ENCODE measurements at regions not wholly inside any gene's neighbourhood (a gene's known extent, or its start where the extent isn't known, plus 50 kb on each side); places are given as distances from the start of the nearest gene placed in this dataset.

DNA sequence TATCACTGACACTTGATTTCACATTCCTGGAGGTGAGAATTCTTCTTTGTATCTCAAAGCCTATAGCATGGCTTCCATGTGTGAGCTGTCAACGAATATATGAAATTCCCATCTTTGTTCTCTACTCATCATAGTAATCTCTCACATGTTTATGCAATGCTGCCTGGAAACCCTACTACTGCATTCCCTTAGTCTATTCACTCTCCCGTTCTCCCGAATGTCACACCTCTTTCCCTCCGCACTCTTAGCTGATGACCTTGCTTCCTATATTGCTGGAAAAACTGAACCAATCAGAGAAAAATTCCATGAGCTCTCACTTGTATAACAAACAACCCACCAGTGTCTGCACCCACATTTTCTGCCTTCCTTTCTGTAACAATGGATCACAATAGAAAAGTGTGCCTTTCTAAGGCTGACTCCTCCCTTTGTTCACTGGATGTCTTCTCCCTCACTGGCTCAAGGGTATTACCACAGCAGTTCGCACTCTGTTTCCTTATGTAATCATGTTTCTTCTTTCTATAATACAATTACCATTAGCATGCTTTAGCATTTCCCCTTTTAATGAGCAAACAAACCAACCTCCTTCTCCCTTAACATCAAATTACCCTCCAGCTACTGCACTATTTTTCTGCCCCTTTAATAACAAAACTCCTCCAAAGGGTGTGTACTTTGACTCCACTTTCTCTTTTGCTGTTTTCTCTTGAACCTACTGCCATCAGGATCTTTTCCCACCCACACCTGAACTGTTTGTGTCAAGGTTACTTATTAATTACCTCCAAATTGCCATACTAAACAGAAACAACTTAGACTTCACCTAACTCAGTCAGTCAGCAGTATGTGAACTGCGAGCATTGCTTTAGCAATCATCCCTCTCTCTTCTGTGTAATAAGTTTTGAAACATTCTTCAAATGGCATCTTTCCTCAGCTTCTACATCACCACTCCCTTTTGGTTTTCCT, 63.9 kb upstream of the CCDC196 start:
- DNase-seq (ENCODE audit: low spot score) = no peak

DNA sequence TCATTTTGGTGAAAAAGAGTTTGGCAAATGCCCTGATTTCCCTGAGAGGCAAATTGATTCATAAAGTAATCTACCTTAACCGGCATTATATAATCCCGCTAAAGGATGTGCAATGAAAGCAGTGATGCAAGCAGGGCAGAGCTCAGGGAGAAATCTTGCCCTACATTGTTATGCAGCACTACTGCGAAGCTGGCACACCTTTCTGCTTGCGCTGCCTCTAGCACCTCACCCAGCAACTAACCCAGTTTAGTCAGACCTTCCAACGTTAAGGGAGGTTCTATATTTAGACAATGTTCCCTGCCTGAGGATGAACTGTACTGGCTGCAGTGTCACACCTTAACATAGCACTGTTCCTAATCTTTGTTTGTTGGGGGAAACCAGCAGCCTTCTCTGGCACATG, 60.8 kb upstream of the CCDC196 start:
- DNase-seq (ENCODE audit: low spot score) = no peak

DNA sequence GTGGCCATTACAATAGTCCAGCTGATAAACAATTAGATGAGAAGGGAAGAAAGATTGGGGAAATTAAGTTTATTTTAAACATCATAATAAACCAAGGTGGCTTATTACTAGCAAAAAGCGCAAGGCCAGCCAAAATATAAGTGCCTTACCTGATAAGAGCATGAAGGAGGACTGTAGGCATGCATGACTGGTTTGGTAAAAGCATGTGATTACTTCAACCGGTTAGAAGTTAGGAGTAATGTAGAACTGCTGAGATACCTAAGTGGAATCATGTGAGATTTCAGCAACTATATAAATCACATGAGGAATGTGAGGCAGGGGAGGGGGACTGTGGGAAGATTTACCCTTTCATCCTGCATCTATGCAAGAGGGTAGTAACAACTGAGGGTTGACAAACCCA, 59.7 kb upstream of the CCDC196 start:
- no peak for DNase-seq (ENCODE audit: low spot score)

DNA sequence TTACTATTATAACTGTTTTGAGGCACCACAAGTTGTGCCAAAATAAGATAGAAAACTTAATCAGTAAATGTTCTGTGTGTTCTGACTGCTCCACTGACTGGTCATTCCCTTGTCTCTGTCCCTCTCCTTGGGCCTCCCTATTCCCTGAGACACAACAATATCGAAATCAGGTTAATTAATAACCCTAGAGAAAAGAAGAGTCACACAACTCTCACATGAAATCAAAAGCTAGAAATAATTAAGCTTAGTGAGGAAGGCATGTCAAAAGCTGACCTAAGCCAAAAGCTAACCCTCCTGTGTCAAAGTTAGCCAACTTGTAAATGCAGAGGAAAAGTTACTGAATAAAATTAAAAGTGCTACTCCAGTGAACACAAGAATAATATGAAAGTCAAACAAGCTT, 53.8 kb upstream of the CCDC196 start:
- DNase-seq (ENCODE audit: low spot score) = no peak

DNA sequence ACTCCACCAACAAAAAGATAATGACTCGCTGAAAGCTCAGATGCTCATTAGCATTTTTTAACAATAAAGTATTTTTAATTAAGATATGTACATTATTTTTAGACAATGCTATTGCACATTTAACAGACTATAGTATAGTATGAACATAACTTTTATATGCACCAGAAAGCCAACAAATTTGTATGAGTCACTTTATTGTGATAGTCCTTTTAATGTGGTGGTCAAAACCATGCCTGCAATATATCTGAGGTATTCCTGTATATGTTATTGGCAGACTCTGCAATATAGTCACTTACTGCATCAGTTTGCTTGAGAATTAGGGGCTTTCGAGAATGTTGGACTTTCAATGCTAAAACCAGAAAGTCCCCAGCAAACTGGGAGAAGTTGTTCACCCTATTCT, 51.7 kb upstream of the CCDC196 start:
- no peak for DNase-seq (ENCODE audit: low spot score)

DNA sequence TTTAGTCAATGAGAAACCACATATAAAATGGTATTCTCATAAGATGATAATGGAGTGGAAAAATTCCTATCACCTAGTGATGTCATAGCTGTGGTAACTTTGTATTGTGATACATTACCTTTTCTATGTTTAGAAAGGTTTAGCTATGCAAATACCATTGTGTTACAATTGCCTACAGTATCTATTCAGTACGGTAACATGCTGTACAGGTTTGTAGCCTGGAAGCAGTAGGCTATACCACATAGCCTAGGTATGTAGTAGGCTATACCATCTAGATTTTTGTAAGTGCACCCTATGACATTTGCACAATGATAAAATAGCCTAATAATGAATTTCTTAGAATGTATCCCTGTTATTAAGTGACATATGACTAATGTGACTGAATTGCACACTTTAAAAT, 50.5 kb upstream of the CCDC196 start:
- no peak for DNase-seq (ENCODE audit: low spot score)

All from germinal center (tissue), 1 donor.